ENCODE measurements at regions not wholly inside any gene's neighbourhood (a gene's known extent, or its start where the extent isn't known, plus 50 kb on each side); places are given as distances from the start of the nearest gene placed in this dataset.

GRCh38 chr6:165844801-165845364 lies 181.8 kb upstream of the PDE10A start:
- Histone ChIP-seq H3K4me3 (no peak overlapping the region), H3K27ac (no peak overlapping the region), H3K4me1 (replicated peaks) (no peaks in the 10 kb centered on the region), H3K36me3 (no peaks in the 10 kb centered on the region), H3K9me3 (no peaks in the 10 kb centered on the region), H3K27me3 (replicated peaks; ENCODE audit: insufficient read depth) (peaks cover 6% of the 10 kb centered on the region)
- TF ChIP-seq, protein P1, sequence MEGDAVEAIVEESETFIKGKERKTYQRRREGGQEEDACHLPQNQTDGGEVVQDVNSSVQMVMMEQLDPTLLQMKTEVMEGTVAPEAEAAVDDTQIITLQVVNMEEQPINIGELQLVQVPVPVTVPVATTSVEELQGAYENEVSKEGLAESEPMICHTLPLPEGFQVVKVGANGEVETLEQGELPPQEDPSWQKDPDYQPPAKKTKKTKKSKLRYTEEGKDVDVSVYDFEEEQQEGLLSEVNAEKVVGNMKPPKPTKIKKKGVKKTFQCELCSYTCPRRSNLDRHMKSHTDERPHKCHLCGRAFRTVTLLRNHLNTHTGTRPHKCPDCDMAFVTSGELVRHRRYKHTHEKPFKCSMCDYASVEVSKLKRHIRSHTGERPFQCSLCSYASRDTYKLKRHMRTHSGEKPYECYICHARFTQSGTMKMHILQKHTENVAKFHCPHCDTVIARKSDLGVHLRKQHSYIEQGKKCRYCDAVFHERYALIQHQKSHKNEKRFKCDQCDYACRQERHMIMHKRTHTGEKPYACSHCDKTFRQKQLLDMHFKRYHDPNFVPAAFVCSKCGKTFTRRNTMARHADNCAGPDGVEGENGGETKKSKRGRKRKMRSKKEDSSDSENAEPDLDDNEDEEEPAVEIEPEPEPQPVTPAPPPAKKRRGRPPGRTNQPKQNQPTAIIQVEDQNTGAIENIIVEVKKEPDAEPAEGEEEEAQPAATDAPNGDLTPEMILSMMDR (IDR thresholded peaks at IDR 0.05), result no peak
- TF ChIP-seq POLR2AphosphoS5 (IDR thresholded peaks at IDR 0.05), result no peak
- no peak for TF ChIP-seq POLR2A (IDR thresholded peaks at IDR 0.05)
- intact Hi-C loops (cut with DNase I), result no loop called here
- no peak for DNase-seq (ENCODE audit: low spot score)
- 74% methylated on average over 4 of the region's 4 CpGs for WGBS

DNA sequence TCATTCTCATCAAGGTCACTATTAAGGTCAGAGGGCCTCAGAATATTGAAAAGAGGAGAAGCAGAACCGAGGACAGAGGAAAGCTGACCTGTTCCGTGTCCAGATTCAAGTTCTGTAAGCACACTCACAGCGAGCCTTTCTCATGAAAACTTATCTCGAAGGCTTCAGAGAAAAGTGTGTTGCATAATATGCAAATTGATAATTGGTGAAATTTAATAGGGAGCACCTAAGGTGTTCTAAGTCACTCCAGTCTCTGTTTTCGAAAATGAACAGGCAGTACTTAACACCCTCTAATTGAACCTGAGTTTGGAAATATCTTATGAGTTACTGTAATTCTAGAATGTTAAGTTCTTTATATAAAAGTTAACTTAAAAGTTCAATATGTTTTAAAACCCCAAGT lies 181.2 kb upstream of the PDE10A start:
- H3K4me3 ChIP-seq, result no peak overlapping the region
- no peak overlapping the region for H3K27ac ChIP-seq
- H3K36me3 ChIP-seq, result no peaks in the 10 kb centered on the region
- DNase-seq (ENCODE audit: low spot score), result no peak
- H3K9me3 ChIP-seq, result no peaks in the 10 kb centered on the region
- intact Hi-C loops (cut with DNase I), result no loop called here
- H3K4me1 ChIP-seq (replicated peaks), result no peaks in the 10 kb centered on the region
- 90% methylated on average over 5 of the region's 5 CpGs for WGBS
- peaks cover 6% of the 10 kb centered on the region for H3K27me3 ChIP-seq (replicated peaks; ENCODE audit: insufficient read depth)
- no peak for TF ChIP-seq POLR2AphosphoS5 (IDR thresholded peaks at IDR 0.05)
- TF ChIP-seq, protein P1 (IDR thresholded peaks at IDR 0.05), result no peak
- TF ChIP-seq POLR2A (IDR thresholded peaks at IDR 0.05), result no peak

GRCh38 chr6:165843568-165844113 lies 180.6 kb upstream of the PDE10A start:
- 87% methylated on average over 11 of the region's 11 CpGs for WGBS
- Histone ChIP-seq H3K4me3 (no peak overlapping the region), H3K27ac (no peak overlapping the region), H3K27me3 (replicated peaks; ENCODE audit: insufficient read depth) (peaks cover 6% of the 10 kb centered on the region), H3K36me3 (no peaks in the 10 kb centered on the region), H3K9me3 (no peaks in the 10 kb centered on the region), H3K4me1 (replicated peaks) (no peaks in the 10 kb centered on the region)
- no peak for DNase-seq (ENCODE audit: low spot score)
- intact Hi-C loops (cut with DNase I), result no loop called here
- no peak for TF ChIP-seq POLR2AphosphoS5 (IDR thresholded peaks at IDR 0.05)
- TF ChIP-seq POLR2A (IDR thresholded peaks at IDR 0.05), result no peak
- TF ChIP-seq, protein P1 (IDR thresholded peaks at IDR 0.05), result no peak

DNA sequence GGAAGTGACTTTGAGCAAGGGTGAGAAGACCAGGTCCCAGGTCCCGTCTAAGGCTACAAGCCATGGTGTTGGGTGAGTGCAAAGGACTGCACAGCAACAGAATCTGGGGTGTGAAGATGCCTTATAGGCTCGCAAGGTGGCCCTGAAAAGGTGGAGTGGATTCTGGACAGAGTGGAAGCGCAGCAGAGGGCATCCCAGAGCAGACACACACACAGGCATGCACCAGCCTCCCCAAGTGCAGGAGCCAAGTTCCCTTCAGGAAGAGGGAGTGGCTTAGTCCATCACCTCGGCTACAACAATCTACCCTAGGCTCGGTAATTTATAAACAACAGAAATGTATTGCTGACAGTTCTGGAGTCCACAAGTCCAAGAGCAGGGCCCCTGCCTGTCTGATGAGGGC lies 180.1 kb upstream of the PDE10A start:
- WGBS, result 69% methylated on average over 5 of the region's 5 CpGs
- H3K4me1 ChIP-seq (replicated peaks), result no peaks in the 10 kb centered on the region
- TF ChIP-seq, protein P1 (IDR thresholded peaks at IDR 0.05), result no peak
- TF ChIP-seq POLR2AphosphoS5 (IDR thresholded peaks at IDR 0.05) (no peak), POLR2A (IDR thresholded peaks at IDR 0.05) (no peak)
- no peak overlapping the region for H3K4me3 ChIP-seq
- H3K9me3 ChIP-seq, result no peaks in the 10 kb centered on the region
- peaks cover 6% of the 10 kb centered on the region for H3K27me3 ChIP-seq (replicated peaks; ENCODE audit: insufficient read depth)
- no peaks in the 10 kb centered on the region for H3K36me3 ChIP-seq
- intact Hi-C loops (cut with DNase I), result no loop called here
- no peak overlapping the region for H3K27ac ChIP-seq
- no peak for DNase-seq (ENCODE audit: low spot score)

DNA sequence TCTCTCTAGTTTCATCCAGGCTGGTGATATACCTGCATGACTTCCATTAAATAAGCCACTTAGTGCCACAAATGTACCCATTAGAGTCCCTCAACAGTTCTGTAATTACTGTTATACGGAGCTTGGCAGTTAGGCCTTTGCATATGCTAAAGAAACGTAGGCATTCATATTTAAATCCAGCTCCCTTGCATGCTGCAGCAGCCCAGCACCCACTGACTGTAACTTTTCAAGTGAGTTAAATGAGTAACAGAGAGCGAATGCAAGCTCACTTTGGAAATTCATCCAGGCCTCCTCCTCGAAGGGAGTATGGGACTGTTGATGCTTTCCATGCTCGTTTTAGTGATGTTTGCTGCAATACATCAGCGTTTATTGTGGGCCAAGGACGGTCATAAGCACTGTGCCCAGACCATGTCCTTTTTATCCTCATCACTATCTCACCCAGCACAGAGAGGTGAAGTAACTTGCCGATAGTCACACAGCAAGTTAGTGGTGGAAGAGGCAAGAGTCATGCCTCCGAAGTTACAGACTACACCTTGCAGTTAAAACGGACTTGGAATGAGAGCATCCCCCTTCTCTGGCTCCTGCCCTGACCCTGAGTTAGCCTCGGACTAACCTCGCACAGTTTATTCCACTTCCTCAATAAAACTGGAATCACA lies 179.4 kb upstream of the PDE10A start:
- Histone ChIP-seq H3K9me3 (no peaks in the 10 kb centered on the region), H3K4me3 (no peak overlapping the region), H3K4me1 (replicated peaks) (no peaks in the 10 kb centered on the region), H3K36me3 (no peaks in the 10 kb centered on the region), H3K27ac (no peak overlapping the region), H3K27me3 (replicated peaks; ENCODE audit: insufficient read depth) (peaks cover 6% of the 10 kb centered on the region)
- TF ChIP-seq, protein P1 (IDR thresholded peaks at IDR 0.05), result no peak
- TF ChIP-seq POLR2A (IDR thresholded peaks at IDR 0.05) (no peak), POLR2AphosphoS5 (IDR thresholded peaks at IDR 0.05) (no peak)
- DNase-seq (ENCODE audit: low spot score), result no peak
- intact Hi-C loops (cut with DNase I), result no loop called here
- 71% methylated on average over 10 of the region's 12 CpGs for WGBS

Data from prostate gland (tissue), 2 donors.